WTC11 (cell line): ENCODE measurements at regions not wholly inside any gene's neighbourhood (a gene's known extent, or its start where the extent isn't known, plus 50 kb on each side); places are given as distances from the start of the nearest gene placed in this dataset.

Experiments used
- ATAC-seq: fragments of 200-7000 bp; cut with Tn5 transposase; 2 replicates; pipeline ENCODE4 v1.10.0; 2021; ENCODE audit warnings: mild to moderate bottlenecking, moderate library complexity
- CTCF ChIA-PET: fragments of 300-600 bp; sonication (Branson Sonifier 250); formaldehyde crosslinking; loops from one replicate; lab custom pipeline; 2021; ENCODE audit warnings: antibody characterized with exemption; lab: Charles Lee
- POLR2A ChIA-PET: fragments of 350-600 bp; sonication (Branson Sonifier 250); formaldehyde crosslinking; loops from one replicate; lab custom pipeline; 2021; ENCODE audit warnings: antibody characterized with exemption; lab: Charles Lee
- DNase-seq: peaks from one replicate; pipeline ENCODE4 v3.0.0; 2021; ENCODE audit warnings: low spot score
- H3K27ac Mint-ChIP-seq: 2 replicates; pipeline ENCODE4 v1.8.0; 2021; ENCODE audit warnings: mixed read lengths
- H3K27me3 Mint-ChIP-seq: 2 replicates; pipeline ENCODE4 v1.8.0; 2021; ENCODE audit warnings: low read depth, mild to moderate bottlenecking, moderate library complexity, mixed read lengths
- H3K36me3 Mint-ChIP-seq: 2 replicates; pipeline ENCODE4 v1.8.0; 2021; ENCODE audit warnings: mixed read lengths
- H3K4me1 Mint-ChIP-seq: 2 replicates; pipeline ENCODE4 v1.8.0; 2022; ENCODE audit warnings: mixed read lengths
- H3K4me3 Mint-ChIP-seq: 2 replicates; pipeline ENCODE4 v1.8.0; 2021; ENCODE audit warnings: mild to moderate bottlenecking, moderate library complexity, mixed read lengths
- H3K9me3 Mint-ChIP-seq: 2 replicates; pipeline ENCODE4 v1.8.0; 2021; ENCODE audit warnings: mixed read lengths
- ATF1 ChIP-seq: sonication (generic); formaldehyde crosslinking; IDR thresholded peaks from 2 replicates; pipeline ENCODE4 v1.8.1; 2023; ENCODE audit warnings: mild to moderate bottlenecking, moderate library complexity, missing genetic modification reagents
- CREM ChIP-seq: sonication (generic); formaldehyde crosslinking; IDR thresholded peaks from 2 replicates; pipeline ENCODE4 v1.8.1; 2022; ENCODE audit warnings: mild to moderate bottlenecking, missing genetic modification reagents, moderate library complexity
- ETV6 ChIP-seq: sonication (generic); formaldehyde crosslinking; IDR thresholded peaks from 2 replicates; pipeline ENCODE4 v1.8.1; 2022; ENCODE audit warnings: mild to moderate bottlenecking, missing genetic modification reagents
- JAZF1 ChIP-seq: fragments of 250-450 bp; sonication (Bioruptor Pico); IDR thresholded peaks from 2 replicates; pipeline ENCODE4 v1.9.0; 2021; ENCODE audit warnings: moderate library complexity, mild to moderate bottlenecking, inconsistent platforms
- KAT7 ChIP-seq: sonication (generic); formaldehyde crosslinking; IDR thresholded peaks from 2 replicates; pipeline ENCODE4 v1.8.1; 2023; ENCODE audit warnings: missing genetic modification reagents, mild to moderate bottlenecking, borderline replicate concordance
- NR1H2 ChIP-seq: sonication (generic); formaldehyde crosslinking; IDR thresholded peaks from 2 replicates; pipeline ENCODE4 v1.9.0; 2021; ENCODE audit warnings: mild to moderate bottlenecking, moderate library complexity, missing genetic modification reagents
- NR2C2 ChIP-seq: sonication (generic); formaldehyde crosslinking; IDR thresholded peaks from 2 replicates; pipeline ENCODE4 v1.8.0; 2022; ENCODE audit warnings: mild to moderate bottlenecking, missing genetic modification reagents
- NR3C1 ChIP-seq: sonication (generic); formaldehyde crosslinking; conservative IDR thresholded peaks from 2 replicates; pipeline ENCODE4 v1.8.1; 2023; ENCODE audit warnings: low read depth, mild to moderate bottlenecking, missing genetic modification reagents
- RORB ChIP-seq: fragments of 250-450 bp; sonication (Bioruptor Pico); IDR thresholded peaks from 2 replicates; pipeline ENCODE4 v1.9.0; 2021; ENCODE audit warnings: mild to moderate bottlenecking
- TEAD4 ChIP-seq: sonication (generic); formaldehyde crosslinking; IDR thresholded peaks from 2 replicates; pipeline ENCODE4 v1.8.0; 2022; ENCODE audit warnings: mild to moderate bottlenecking, missing genetic modification reagents
- ZNF317 ChIP-seq: sonication (generic); formaldehyde crosslinking; IDR thresholded peaks from 2 replicates; pipeline ENCODE4 v1.8.1; 2023; ENCODE audit warnings: low read depth, mild to moderate bottlenecking, moderate library complexity, missing genetic modification reagents, borderline replicate concordance
- TF ChIP-seq, protein P1 (sequence below): fragments of 250-450 bp; sonication (Bioruptor Pico); IDR thresholded peaks from 2 replicates; pipeline ENCODE4 v1.9.0; 2021; ENCODE audit warnings: mild to moderate bottlenecking, borderline replicate concordance
- TF ChIP-seq, protein P2 (sequence below): sonication (generic); formaldehyde crosslinking; IDR thresholded peaks from 2 replicates; pipeline ENCODE4 v1.8.1; 2022; ENCODE audit warnings: mild to moderate bottlenecking, missing genetic modification reagents, moderate library complexity, borderline replicate concordance
- TF ChIP-seq, protein P3 (sequence below): sonication (generic); formaldehyde crosslinking; IDR thresholded peaks from 2 replicates; pipeline ENCODE4 v1.8.0; 2022; ENCODE audit warnings: mild to moderate bottlenecking, missing genetic modification reagents
- TF ChIP-seq, protein P4 (sequence below): sonication (generic); formaldehyde crosslinking; IDR thresholded peaks from 2 replicates; pipeline ENCODE4 v1.8.0; 2022; ENCODE audit warnings: mild to moderate bottlenecking, missing genetic modification reagents
- TF ChIP-seq, protein P5 (sequence below): sonication (generic); formaldehyde crosslinking; IDR thresholded peaks from 2 replicates; pipeline ENCODE4 v1.8.1; 2023; ENCODE audit warnings: mild to moderate bottlenecking, missing genetic modification reagents
- TF ChIP-seq, protein P6 (sequence below): sonication (generic); formaldehyde crosslinking; IDR thresholded peaks from 2 replicates; pipeline ENCODE4 v1.8.0; 2022; ENCODE audit warnings: mild to moderate bottlenecking, missing genetic modification reagents
- TF ChIP-seq, protein P7 (sequence below): sonication (generic); formaldehyde crosslinking; IDR thresholded peaks from 2 replicates; pipeline ENCODE4 v1.8.1; 2023; ENCODE audit warnings: mild to moderate bottlenecking, missing genetic modification reagents, moderate library complexity

DNA sequence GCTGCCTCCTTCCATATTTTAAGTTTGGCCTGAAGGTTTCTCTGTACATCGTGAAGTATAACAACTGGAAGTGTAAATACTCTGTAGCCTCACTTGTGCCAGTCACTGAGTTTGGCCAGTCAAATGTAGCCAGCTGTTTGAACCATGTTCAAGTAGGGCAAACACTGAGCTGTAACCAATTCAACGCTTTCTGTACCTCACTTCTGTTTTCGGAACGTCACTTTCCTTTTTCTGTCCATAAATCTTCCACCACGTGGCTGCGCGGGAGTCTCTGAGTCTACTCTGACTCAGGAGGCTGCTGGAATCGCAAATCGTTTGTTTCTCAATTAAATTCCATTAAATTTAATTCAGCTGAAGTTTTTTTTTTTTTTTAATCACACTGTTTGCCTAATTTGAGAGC is 88.8 kb upstream of the RARB start:
- H3K27ac Mint-ChIP-seq: no peak overlapping the region
- no peaks in the 10 kb centered on the region for H3K27me3 Mint-ChIP-seq
- H3K4me1 Mint-ChIP-seq: peaks cover 11% of the 10 kb centered on the region
- no peaks in the 10 kb centered on the region for H3K36me3 Mint-ChIP-seq
- no peak for ATAC-seq
- 0 out of 2 replicates have a peak, but pooled peaks cover 3% of the 10 kb centered on the region for H3K9me3 Mint-ChIP-seq
- no peak for DNase-seq
- TF ChIP-seq CREM (CRISPR knock-in tag): no peak
- no peak for TF ChIP-seq TEAD4 (CRISPR knock-in tag)
- no peak for TF ChIP-seq NR3C1 (CRISPR knock-in tag)
- TF ChIP-seq ZNF317 (CRISPR knock-in tag): no peak
- TF ChIP-seq JAZF1 (CRISPR knock-in tag): no peak
- TF ChIP-seq, protein P1, sequence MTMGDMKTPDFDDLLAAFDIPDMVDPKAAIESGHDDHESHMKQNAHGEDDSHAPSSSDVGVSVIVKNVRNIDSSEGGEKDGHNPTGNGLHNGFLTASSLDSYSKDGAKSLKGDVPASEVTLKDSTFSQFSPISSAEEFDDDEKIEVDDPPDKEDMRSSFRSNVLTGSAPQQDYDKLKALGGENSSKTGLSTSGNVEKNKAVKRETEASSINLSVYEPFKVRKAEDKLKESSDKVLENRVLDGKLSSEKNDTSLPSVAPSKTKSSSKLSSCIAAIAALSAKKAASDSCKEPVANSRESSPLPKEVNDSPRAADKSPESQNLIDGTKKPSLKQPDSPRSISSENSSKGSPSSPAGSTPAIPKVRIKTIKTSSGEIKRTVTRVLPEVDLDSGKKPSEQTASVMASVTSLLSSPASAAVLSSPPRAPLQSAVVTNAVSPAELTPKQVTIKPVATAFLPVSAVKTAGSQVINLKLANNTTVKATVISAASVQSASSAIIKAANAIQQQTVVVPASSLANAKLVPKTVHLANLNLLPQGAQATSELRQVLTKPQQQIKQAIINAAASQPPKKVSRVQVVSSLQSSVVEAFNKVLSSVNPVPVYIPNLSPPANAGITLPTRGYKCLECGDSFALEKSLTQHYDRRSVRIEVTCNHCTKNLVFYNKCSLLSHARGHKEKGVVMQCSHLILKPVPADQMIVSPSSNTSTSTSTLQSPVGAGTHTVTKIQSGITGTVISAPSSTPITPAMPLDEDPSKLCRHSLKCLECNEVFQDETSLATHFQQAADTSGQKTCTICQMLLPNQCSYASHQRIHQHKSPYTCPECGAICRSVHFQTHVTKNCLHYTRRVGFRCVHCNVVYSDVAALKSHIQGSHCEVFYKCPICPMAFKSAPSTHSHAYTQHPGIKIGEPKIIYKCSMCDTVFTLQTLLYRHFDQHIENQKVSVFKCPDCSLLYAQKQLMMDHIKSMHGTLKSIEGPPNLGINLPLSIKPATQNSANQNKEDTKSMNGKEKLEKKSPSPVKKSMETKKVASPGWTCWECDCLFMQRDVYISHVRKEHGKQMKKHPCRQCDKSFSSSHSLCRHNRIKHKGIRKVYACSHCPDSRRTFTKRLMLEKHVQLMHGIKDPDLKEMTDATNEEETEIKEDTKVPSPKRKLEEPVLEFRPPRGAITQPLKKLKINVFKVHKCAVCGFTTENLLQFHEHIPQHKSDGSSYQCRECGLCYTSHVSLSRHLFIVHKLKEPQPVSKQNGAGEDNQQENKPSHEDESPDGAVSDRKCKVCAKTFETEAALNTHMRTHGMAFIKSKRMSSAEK (CRISPR knock-in tag): no peak
- TF ChIP-seq KAT7 (CRISPR knock-in tag): no peak
- TF ChIP-seq, protein P2, sequence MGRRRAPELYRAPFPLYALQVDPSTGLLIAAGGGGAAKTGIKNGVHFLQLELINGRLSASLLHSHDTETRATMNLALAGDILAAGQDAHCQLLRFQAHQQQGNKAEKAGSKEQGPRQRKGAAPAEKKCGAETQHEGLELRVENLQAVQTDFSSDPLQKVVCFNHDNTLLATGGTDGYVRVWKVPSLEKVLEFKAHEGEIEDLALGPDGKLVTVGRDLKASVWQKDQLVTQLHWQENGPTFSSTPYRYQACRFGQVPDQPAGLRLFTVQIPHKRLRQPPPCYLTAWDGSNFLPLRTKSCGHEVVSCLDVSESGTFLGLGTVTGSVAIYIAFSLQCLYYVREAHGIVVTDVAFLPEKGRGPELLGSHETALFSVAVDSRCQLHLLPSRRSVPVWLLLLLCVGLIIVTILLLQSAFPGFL (CRISPR knock-in tag): no peak
- no peak for TF ChIP-seq NR1H2 (CRISPR knock-in tag)
- TF ChIP-seq, protein P3, sequence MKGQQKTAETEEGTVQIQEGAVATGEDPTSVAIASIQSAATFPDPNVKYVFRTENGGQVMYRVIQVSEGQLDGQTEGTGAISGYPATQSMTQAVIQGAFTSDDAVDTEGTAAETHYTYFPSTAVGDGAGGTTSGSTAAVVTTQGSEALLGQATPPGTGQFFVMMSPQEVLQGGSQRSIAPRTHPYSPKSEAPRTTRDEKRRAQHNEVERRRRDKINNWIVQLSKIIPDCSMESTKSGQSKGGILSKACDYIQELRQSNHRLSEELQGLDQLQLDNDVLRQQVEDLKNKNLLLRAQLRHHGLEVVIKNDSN (CRISPR knock-in tag): no peak
- no peak for TF ChIP-seq RORB (CRISPR knock-in tag)
- TF ChIP-seq, protein P4, sequence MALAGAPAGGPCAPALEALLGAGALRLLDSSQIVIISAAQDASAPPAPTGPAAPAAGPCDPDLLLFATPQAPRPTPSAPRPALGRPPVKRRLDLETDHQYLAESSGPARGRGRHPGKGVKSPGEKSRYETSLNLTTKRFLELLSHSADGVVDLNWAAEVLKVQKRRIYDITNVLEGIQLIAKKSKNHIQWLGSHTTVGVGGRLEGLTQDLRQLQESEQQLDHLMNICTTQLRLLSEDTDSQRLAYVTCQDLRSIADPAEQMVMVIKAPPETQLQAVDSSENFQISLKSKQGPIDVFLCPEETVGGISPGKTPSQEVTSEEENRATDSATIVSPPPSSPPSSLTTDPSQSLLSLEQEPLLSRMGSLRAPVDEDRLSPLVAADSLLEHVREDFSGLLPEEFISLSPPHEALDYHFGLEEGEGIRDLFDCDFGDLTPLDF (CRISPR knock-in tag): no peak
- no peak for TF ChIP-seq ETV6
- TF ChIP-seq NR2C2 (CRISPR knock-in tag): no peak
- TF ChIP-seq ATF1: no peak
- TF ChIP-seq, protein P5, sequence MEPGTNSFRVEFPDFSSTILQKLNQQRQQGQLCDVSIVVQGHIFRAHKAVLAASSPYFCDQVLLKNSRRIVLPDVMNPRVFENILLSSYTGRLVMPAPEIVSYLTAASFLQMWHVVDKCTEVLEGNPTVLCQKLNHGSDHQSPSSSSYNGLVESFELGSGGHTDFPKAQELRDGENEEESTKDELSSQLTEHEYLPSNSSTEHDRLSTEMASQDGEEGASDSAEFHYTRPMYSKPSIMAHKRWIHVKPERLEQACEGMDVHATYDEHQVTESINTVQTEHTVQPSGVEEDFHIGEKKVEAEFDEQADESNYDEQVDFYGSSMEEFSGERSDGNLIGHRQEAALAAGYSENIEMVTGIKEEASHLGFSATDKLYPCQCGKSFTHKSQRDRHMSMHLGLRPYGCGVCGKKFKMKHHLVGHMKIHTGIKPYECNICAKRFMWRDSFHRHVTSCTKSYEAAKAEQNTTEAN: no peak
- TF ChIP-seq, protein P6, sequence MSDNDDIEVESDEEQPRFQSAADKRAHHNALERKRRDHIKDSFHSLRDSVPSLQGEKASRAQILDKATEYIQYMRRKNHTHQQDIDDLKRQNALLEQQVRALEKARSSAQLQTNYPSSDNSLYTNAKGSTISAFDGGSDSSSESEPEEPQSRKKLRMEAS (CRISPR knock-in tag): no peak
- TF ChIP-seq, protein P7, sequence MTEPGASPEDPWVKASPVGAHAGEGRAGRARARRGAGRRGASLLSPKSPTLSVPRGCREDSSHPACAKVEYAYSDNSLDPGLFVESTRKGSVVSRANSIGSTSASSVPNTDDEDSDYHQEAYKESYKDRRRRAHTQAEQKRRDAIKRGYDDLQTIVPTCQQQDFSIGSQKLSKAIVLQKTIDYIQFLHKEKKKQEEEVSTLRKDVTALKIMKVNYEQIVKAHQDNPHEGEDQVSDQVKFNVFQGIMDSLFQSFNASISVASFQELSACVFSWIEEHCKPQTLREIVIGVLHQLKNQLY (CRISPR knock-in tag): no peak
- no peak overlapping the region for H3K4me3 Mint-ChIP-seq
- ChIA-PET CTCF (no interaction called here), POLR2A (interaction anchor here (0.6 kb wide), 1 partner anchor 10 kb away, joined by 4 read pairs; no protein-coding TSS in a partner anchor)
